NCI-H345 treated with DMSO at 0.1 percent for 48 hours (cell line): ENCODE measurements at regions not wholly inside any gene's neighbourhood (a gene's known extent, or its start where the extent isn't known, plus 50 kb on each side); places are given as distances from the start of the nearest gene placed in this dataset.
A peak's percentile ranks its signal among the peaks of the same experiment; 100 is the strongest.

Experiments
- DNase-seq: peaks from one replicate; lab custom pipeline; 2025; ENCODE audit not compliant: unreplicated experiment; lab: John Stamatoyannopoulos, UW

DNA sequence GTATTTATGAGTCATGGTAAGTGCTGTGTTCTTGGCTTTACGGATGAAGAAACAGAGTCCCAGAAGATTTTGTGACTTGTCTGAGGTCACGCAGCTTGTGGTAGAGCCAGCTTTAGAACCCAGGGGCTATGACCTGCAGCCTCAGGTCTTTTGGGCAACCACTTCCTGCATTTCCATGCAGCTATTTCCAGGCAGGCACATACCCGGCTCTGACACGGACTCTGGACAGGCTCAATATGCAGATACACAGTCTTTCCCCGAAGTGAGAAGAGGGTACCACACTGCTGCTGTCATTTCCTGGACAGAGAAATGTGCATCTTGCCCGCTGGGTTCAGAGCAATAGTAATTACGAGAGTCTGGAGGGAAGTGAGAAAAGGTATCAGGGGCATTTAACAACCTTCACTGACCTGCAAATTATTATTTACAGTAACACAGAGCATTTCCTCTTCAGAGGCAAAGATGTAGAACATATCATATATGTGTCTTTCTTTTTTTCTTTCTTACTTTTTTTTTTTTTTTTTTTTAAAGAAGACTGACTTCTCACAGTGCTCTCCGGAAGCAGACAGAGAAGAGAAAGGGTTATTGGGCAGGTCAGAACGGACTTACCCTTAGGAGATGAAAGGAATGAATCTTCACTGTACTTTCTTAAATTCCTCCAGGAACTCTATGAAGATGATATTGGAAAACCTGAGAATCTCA is 185.1 kb downstream of the CLIC5 start:
- no peak for DNase-seq

DNA sequence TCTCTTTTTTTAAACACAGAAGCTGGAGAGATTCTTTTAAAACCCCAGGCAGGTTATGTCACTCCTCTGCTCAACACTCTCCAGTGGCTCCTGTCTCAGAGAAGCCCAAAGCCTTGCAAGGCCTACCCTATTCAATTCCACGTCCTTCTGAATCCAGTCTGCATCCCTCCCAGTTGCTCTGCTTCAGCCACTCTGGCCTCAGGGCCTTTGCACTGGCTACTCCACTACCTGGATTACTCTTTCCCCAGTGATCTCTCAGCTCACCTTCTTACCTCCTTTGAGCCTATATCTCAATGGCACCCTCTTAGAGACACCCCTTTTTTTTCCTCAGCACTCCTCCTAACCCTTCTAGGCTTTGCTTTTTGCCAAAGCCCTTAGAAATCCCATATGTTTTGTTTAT is 185.8 kb downstream of the CLIC5 start:
- no peak for DNase-seq

DNA sequence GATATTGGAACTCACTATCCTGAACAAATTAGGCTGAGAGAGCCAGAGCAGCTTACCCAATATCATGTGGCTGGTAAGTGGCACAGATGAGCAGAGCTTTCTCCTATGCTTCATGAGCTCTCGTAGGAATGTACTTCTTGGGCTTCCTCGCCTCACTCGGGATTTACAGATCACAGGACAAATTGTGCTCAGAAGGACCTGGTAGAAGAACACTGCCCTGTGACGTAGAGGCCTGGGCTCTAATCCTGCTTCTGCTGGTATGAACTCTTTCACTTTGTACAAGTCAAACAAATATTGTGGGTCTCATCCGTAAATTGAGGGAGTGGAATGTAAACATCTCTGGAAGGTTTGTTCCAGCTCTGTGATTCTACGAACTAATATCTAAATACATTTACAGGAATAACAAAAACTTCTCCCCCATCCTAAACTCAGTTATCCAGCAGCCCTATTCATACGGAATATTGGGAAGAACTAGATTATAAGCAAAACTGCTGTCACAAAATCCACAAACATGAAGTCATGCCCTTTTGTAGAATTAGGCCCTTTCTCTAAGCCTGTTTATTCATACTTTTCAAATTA is 187.6 kb downstream of the CLIC5 start:
- no peak for DNase-seq

DNA sequence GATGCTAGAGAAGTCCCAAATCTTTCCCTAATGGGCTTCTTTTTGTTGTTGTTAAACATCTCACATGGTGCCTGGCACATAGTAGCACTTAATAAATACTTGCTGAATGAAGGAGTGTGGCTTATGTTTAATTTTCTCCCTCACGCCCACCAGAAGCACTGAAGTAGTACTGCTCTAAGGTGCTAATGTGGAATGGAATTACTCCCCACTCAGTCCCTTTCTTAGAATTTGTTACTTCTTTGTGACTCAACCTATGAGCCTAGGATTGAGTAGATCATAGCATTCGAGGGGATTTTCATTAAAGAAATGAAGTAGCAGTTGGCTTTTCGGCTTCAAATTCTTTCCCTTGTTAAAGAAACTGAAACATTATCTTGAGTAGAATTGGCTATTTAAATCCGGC is 192.8 kb downstream of the CLIC5 start:
- DNase-seq: no peak

DNA sequence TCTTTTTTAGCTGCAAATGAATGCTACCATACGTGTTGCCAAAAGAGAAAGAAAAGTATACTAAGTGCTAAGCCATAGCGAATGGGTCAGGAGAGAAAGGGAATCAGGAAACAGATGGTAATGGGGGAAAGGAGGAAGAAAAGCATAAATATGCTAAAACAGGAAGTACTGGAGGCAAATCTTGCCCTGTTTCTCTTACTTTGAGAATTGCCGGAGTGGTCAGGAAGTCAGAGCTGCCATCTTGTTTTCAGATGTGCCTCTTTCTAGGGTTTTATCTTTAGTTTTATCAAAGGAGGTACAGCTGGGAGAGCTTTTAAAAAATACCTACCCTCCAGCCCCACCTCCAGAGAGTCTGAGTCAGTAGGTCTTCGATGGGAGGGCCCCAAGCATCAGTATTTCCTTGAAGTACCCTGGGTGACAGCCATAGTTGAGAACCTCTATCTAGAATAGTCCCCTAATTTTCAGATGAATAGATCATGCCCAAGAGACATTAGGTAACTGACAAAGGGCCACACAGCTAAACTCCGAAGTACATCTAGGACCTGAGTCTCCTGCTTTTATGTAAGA is 193.3 kb downstream of the CLIC5 start:
- no peak for DNase-seq

DNA sequence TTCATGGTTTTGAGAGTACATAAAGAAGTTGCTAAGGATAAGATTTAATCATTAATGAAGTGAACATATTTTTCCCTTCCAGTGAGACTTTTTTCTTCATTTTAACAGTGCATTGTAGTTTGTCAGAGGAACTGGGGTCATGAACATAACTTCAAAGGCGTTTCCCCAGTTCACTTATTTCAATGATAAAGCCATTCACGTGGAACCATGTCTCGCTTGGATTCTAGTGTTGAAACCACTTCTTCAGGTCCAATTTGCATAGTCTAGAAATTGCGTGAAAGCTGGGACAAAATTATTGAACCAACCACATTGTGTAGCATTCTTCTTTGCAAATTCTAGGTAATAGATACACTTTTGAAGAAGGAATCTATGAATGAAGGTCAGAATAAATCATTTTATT is 197.0 kb downstream of the CLIC5 start:
- DNase-seq: no peak

DNA sequence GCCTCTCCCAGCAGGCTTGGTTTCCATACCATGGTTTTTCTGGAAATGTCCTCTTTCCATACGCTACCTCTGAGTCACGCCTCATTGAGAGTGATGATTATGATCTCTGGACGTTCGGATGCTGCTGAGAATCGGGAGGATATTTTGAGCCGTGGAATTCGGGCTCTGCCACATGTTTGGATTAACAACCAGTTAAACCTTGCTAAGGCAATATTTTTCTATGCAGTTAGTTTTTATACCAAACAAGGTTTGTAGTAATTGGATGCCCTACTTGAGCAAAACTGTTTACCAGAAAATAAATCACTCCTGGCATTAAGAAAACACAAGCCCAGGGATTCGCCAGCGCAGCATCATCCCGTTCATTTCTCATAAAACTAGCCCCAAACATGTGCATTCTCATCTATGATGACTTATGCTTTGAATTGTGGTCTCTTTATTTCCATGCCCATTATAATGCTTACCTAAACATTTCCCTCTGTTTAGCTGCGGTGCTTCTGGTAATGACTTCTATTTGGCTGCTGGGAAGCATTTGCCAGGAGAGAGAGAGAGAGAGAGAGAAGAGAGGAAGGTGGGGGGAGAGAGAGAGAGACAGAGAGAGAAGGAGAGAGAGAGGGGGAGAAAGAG is 198.9 kb downstream of the CLIC5 start:
- no peak for DNase-seq

DNA sequence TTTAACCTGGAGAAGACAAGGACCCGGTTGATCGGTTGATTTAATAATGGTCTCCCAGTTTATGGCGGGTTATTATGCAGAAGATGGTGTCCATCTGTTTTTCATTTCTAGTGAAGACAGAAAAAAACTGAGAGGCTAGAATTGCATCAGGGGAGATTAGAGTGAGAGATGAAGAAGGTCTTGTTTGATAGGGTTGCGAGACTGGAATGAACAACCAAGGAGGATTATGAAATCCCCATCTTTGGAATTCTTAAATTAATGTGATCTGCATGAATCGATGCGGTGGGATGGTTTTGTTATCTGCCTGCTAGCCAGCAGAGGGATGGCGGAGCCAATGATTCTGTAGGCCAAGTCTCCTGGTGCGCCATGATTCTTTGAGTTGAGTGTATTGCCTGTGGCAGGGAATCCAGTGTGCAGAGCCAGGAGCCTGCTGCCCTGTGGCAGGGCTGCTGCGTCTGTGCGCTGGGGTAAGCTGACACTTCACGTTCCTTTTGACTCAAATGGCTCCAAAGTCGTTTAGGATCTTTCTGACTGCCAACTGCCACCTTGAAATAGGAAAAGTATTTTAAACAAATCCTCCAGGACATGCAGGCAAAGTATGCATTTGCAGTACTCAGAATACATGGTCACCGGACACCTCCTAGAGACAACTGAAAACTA is 200.1 kb downstream of the CLIC5 start:
- DNase-seq: no peak

DNA sequence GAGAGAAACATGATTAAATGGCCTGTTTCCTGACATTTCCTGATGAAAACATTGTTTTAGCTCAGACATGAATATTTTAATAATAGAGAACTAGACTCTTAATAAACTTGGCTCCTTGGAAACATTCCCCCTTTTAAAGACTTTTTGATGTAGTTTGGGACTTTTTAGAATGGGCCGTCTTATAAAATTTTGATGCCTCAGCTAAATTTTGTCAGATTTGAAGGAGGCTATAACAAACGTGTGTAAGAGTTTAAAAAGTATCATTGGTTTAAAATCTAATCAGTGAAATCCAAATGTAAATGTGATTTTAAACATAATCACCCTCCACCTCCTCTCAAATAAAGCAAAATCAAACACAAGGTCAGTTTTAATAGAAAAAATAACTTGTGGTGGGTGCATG is 200.9 kb downstream of the CLIC5 start:
- DNase-seq: no peak

DNA sequence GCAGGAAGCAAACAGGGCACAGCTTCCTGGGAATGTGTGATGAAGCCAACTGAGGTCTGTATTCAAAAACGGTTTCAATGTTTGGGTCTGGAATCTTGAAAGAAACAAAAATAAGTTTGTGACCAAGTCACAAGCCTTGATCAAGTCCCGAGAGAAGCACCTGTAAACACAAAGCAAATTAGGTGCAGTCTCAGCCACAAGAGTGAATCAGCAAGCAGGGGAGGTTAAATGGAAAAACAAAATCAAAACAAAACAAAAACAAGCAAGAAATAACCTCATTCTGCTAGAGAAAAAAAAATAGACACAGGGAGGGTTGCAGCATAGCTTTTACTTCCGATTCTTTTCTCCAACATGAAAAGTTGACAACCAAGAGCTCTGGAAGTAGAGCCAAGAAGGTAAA is 201.7 kb downstream of the CLIC5 start:
- DNase-seq: no peak

DNA sequence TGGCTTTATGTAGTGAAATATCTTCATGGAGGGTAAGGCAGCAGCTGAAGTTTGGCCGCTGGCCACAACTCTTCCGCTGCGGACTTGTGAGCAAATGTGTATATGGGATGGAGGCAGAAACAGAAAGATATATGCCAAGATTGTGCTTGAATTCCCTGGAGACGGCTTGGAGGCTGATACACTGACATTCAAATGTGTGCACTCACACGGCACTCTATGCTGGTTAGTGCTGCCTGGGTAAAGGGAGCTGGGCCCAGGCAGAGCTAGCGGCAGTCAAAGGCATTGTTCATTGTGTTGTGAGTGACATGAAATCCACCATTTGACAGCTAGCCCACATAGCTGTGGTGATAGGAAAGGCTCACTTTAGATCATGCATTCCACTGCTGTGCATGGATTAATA is 202.7 kb downstream of the CLIC5 start:
- DNase-seq: no peak

DNA sequence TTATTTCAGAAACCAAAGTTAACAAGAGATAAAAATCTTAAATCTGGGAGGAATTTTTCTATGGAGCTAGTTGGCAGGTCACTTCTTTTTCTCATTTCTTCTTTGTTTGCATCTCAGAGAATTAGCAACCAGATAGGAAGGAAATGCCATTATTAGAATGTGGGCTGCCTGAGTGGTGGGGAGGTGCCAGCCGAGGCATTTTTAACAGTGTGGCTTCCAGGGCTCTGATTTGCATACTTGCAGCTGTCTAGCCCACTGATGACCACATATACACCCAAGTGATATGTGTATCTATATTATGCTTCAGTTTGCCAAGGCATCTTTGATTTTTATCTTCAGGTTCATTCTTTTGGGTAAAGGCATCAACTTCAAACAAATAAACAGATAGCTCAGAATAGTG is 206.7 kb downstream of the CLIC5 start:
- DNase-seq: no peak

DNA sequence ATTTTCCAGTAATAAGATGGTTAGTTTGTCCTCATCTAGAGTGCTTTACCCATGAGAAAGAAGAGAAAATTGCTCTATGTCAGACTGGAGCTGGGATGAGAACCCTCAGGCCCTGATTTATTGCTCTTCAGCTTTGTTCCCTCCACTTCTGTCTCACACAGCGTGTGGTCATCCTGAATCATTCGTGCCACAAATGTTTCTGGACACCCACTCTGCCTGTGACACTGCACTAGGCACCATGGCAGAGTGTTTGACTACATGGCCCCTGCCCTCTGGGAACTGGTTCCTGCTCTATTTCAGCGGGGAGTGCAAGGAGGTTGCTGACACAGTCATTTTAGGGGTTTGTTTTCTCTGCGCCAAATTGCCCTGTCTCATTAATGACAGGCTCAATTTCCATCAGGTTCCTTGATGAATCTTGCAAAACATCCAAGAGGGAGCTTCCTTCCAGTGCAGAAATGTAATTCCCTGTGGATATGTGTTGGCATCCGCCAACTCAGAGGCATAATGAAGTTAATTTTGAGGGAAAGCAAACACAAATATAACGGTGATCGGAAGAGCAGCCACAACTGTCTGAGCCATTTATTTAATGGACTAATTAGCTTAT is 207.5 kb downstream of the CLIC5 start:
- no peak for DNase-seq

DNA sequence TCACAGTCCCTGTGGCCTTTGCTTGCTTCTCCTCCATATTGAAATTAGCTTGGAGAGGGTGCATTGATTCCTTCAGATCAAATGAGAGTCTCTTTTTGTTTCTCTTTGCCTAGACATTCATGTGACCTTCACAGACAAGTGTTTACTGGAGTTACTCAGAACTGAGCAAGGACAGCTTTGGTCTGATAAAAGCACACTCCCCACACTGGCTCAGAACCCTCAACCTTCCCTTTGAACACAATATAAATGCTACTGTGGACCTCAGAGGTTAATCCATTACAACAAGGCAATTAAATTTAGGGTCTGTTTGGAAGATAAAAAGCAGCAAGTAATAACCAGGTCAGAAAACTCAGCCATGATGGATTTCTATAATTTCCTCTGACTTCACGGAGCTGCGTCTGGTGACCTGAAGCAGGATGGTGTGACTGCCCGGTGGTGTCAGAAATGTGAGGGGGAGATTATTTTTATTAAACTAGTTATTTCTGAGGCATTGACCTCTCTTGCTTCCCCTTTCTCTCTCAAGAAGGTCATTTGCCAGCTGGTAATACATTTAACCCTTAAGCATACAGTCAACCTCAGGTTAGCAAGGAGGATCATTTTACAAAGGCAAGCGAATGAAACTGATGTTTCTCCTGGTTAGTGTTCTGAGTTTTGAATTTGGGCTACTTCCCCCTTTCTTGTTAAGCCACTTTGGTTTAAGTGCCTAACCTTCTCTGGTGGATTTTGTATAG is 208.2 kb downstream of the CLIC5 start:
- peak; percentile 0 for DNase-seq

DNA sequence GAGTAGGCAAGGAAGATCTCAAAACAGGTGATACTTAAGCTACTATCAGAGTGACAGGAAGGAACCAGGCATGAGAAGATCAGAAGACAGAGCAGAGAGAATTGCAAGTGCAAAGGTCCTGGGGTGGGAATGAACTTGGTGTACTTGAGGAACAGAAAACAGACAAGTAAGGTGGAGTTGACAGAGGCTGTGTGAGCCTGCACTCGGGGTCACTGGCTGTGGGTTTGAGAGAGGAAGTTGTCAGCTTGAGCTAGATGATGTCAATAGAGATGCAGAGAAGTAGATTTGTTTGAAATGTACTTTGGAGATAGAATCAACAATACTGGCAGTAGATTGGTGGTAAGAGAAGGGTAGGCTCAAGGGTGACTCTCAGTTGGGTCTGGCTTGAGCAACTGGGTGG is 209.5 kb downstream of the CLIC5 start:
- DNase-seq: no peak

DNA sequence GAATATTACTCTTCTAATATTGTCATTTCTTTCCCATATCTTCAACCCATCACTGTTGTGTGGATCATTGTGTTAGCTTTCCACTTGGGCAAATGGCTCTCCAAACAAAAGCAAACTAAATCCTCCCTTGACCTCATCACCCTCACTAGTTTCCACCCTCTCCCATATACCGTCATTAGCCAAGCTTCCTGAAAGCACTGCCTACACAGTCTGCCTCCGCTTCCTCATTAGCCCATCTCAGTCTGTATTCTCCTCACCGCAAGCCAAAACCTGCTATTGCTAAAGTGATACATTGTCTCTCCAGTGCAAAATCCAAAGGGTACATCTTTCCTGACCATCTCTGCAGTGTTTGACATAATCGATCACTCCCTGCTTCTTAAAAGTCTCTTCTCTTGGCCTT is 212.6 kb downstream of the CLIC5 start:
- DNase-seq: no peak

DNA sequence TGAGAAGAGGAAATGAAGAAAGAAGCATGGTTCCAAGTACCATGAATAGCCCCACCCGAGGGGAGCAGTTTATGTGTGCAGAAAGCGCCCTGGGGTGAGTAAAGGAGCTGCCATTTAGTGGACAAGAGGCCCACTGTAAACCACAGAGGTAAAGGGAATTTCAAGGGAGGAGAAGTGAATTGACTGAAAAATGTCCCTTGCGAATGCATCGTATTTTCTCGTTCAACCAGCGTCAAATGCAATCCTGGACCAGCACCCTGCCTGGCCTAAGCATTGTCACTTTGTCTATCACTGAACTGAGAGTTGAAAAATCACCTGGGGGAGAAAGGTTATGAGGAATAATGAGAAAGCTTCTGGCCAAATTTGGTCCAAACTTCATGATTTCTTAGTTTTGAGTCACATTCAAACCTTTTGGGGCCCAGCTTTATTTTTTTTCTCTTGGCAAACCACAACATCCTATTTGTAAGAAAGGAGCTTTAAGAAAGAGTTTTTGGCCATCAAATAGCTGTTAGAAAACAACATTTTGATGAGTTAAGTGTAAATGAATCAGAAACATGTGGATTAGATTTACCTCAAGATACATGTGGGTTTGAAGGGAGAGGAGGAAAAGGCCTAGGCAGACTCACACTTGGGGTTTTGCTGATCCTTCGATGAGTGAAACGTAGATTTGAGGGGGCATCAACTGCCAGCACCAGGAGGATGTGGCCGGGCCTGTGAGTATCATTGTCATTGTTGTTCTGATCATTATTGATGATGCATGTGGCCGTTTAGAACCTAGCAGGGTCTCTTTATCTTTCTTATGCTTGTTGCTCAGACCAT is 214.0 kb downstream of the CLIC5 start:
- DNase-seq: no peak

DNA sequence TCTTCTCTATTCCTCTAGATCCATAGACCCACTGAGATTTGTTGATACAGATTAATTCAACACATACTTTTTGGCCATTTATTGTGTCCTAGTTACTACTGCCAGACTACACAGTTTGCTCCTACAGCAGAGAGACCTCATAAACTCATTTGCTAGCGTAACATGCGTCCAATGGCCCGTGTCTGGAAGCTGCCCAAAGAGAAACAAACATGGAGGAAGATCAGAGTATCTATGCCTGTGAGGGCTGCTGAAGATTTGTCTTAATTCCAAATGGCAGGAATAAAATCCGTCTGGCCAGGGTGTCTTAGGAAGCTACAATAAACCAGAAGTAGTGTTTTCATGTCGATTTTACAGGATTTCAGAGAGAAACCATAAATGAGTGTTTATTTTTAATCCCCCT is 214.7 kb downstream of the CLIC5 start:
- DNase-seq: no peak

DNA sequence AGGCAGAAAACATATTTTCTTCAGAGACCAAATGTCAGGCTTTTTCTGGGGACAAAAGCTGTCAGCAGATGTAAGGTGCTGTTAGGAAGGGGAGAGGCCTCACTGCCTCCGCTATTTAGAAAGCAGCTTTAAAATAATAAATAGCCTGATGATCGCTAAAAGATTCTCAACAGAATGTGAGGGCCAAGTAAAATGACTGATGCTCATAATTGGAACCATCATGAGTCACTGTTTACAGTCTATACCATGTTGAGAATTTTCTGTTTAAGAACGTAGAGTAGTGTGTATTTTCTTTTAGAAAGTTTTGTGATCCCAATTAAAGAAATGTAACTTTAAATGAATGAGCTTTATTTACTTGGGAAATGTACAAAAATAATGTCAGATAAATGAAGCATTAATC is 220.0 kb downstream of the CLIC5 start:
- DNase-seq: no peak

DNA sequence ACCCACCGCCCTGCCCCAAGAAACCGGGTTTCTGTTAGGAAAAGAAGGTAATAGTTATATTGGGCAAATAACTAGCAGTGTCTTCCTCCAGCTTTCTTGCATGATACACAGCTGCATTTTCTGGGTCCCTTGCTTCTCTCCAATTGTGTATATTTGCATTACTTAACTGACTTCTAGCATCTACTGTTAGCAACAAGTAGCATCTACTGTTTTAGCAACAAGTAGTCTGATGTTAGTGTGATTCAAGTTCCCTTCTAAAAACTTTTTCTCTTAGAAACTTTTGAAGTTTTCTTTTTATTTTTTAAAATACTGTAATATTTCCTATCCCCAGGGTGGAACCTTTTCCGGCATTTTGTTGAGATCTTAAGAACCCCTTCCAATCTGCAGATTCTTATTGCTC is 221.2 kb downstream of the CLIC5 start:
- no peak for DNase-seq
